Hippocampal formation (tissue), 2 donors: ENCODE measurements at regions not wholly inside any gene's neighbourhood (a gene's known extent, or its start where the extent isn't known, plus 50 kb on each side); places are given as distances from the start of the nearest gene placed in this dataset.
"Not testable (repeated sequence)": the region's sequence is repeated elsewhere in the genome, so short reads cannot be mapped to it uniquely, and the experiment has no call there.

Source experiments
- DNase-seq, 2 donors: peaks; one replicate each; lab custom pipeline; 2025; lab: John Stamatoyannopoulos, UW

GRCh38 chr2:31736695-31737454, 156.1 kb upstream of the SRD5A2 start:
- DNase-seq = no peak

GRCh38 chr2:31735716-31736115, 155.0 kb upstream of the SRD5A2 start:
- no peak for DNase-seq

GRCh38 chr2:31729442-31730092, 148.8 kb upstream of the SRD5A2 start:
- DNase-seq = no peak

- no peak for DNase-seq
Observed at GRCh38 chr2:31729065-31729439, 148.3 kb upstream of the SRD5A2 start.

GRCh38 chr2:31728406-31729064, 147.8 kb upstream of the SRD5A2 start:
- no peak for DNase-seq

- no peak for DNase-seq
Observed at GRCh38 chr2:31726457-31726856, 145.7 kb upstream of the SRD5A2 start.

GRCh38 chr2:31725444-31725843, 144.7 kb upstream of the SRD5A2 start:
- no peak for DNase-seq

- no peak for DNase-seq
Observed at GRCh38 chr2:31711737-31712136, 131.0 kb upstream of the SRD5A2 start.

GRCh38 chr2:31710121-31710520, 129.4 kb upstream of the SRD5A2 start:
- DNase-seq = no peak

- DNase-seq = no peak
Observed at GRCh38 chr2:31707992-31708391, 127.3 kb upstream of the SRD5A2 start.

GRCh38 chr2:31704561-31705212, 123.9 kb upstream of the SRD5A2 start:
- no peak for DNase-seq

- DNase-seq = no peak
Observed at GRCh38 chr2:31703253-31703652, 122.5 kb upstream of the SRD5A2 start.

- no peak for DNase-seq
Observed at GRCh38 chr2:31698722-31699121, 118.0 kb upstream of the SRD5A2 start.

- DNase-seq = no peak
Observed at GRCh38 chr2:31696068-31696467, 115.3 kb upstream of the SRD5A2 start.

- DNase-seq = no peak
Observed at GRCh38 chr2:31694444-31694843, 113.7 kb upstream of the SRD5A2 start.

GRCh38 chr2:31693882-31694281, 113.1 kb upstream of the SRD5A2 start:
- no peak for DNase-seq

- no peak for DNase-seq
Observed at GRCh38 chr2:31688282-31688681, 107.5 kb upstream of the SRD5A2 start.

- DNase-seq = not testable (repeated sequence)
Observed at GRCh38 chr2:31683506-31683905, 102.8 kb upstream of the SRD5A2 start.

GRCh38 chr2:31675485-31675901, 94.8 kb upstream of the SRD5A2 start:
- no peak for DNase-seq

GRCh38 chr2:31674446-31674845, 93.7 kb upstream of the SRD5A2 start:
- no peak for DNase-seq

- no peak for DNase-seq
Observed at GRCh38 chr2:31666878-31667277, 86.1 kb upstream of the SRD5A2 start.

- no peak for DNase-seq
Observed at GRCh38 chr2:31664949-31665724, 84.4 kb upstream of the SRD5A2 start.
